GM12878 (cell line): ENCODE measurements at regions not wholly inside any gene's neighbourhood (a gene's known extent, or its start where the extent isn't known, plus 50 kb on each side); places are given as distances from the start of the nearest gene placed in this dataset.

Source experiments
- ATAC-seq: fragments of 200-7000 bp; cut with Tn5 transposase; 3 replicates; pipeline ENCODE4 v1.9.1; 2020; ENCODE audit warnings: mild to moderate bottlenecking, moderate library complexity
- BruUV-seq: library from RNA; stranded (reverse); fragments of 400-500 nt; replicated peaks from 2 replicates; lab custom pipeline; 2021; lab: Mats Ljungman, UMichigan
- CTCF ChIA-PET: fragments of 300-600 bp; sonication (Branson Sonifier 250); formaldehyde crosslinking; extraction: SDS; loops from one replicate; lab custom pipeline; 2021; ENCODE audit warnings: inconsistent platforms; lab: Yijun Ruan, JAX
- POLR2A ChIA-PET: fragments of 350-600 bp; formaldehyde crosslinking; extraction: SDS; loops from one replicate; lab custom pipeline; 2021; ENCODE audit warnings: inconsistent platforms; lab: Charles Lee
- RAD21 ChIA-PET: fragments of 300-600 bp; sonication (Branson Sonifier 250); formaldehyde crosslinking; loops from one replicate; lab custom pipeline; 2023; ENCODE audit warnings: antibody characterized with exemption; ENCODE audit not compliant: unreplicated experiment; lab: Charles Lee
- SMC1A ChIA-PET: fragments of 300-600 bp; sonication (Branson Sonifier 250); formaldehyde crosslinking; loops from one replicate; lab custom pipeline; 2023; ENCODE audit not compliant: unreplicated experiment, uncharacterized antibody; lab: Charles Lee
- DNase-seq: peaks from one replicate; pipeline ENCODE4 v3.0.0-alpha.2; 2011; ENCODE audit warnings: low read depth, low spot score
- FAIRE-seq: peaks from 3 replicates; lab custom pipeline; 2011; peaks lifted over from hg19 to GRCh38; lab: Jason Lieb, UNC
- H2AFZ ChIP-seq: 2 replicates; pipeline ENCODE4 v1.6.0; 2011; ENCODE audit warnings: low read depth, low read length, control low read depth; ENCODE audit not compliant: control insufficient read depth
- H3K27ac ChIP-seq: 2 replicates; pipeline ENCODE4 v1.5.1; 2011; ENCODE audit warnings: control low read depth; ENCODE audit not compliant: control insufficient read depth, insufficient read depth
- H3K27me3 ChIP-seq, 2 experiments: replicated peaks in 1 of 2; 2 replicates each; pipeline versions ENCODE4 v1.6.0 to v1.6.1; 2011; ENCODE audit warnings: low read length in 1 of 2; ENCODE audit not compliant: control insufficient read depth in 2 of 2, insufficient read depth in 2 of 2
- H3K36me3 ChIP-seq, 2 experiments: 2 replicates each; pipeline ENCODE4 v1.5.1; 2011; ENCODE audit warnings: low read length in 1 of 2; ENCODE audit not compliant: control insufficient read depth in 2 of 2, insufficient read depth in 2 of 2
- H3K4me1 ChIP-seq: 2 replicates; pipeline ENCODE4 v1.6.1; 2011; ENCODE audit warnings: mild to moderate bottlenecking, low read length, moderate library complexity, mixed read lengths; ENCODE audit not compliant: control insufficient read depth, insufficient read depth
- H3K4me2 ChIP-seq: 2 replicates; pipeline ENCODE4 v1.6.0; 2011; ENCODE audit warnings: control low read depth; ENCODE audit not compliant: control insufficient read depth, insufficient read depth
- H3K4me3 ChIP-seq: fragments of 200-600 bp; sonication (generic); 2 replicates; pipeline ENCODE4 v1.5.1; 2016
- H3K79me2 ChIP-seq: 2 replicates; pipeline ENCODE4 v1.6.0; 2011; ENCODE audit warnings: low read length; ENCODE audit not compliant: control insufficient read depth, insufficient read depth
- H3K9ac ChIP-seq: 2 replicates; pipeline ENCODE4 v1.8.0; 2011; ENCODE audit warnings: low read length, control low read depth, mixed read lengths; ENCODE audit not compliant: control insufficient read depth, insufficient read depth
- H3K9me3 ChIP-seq: replicated peaks from 3 replicates; pipeline ENCODE4 v1.5.1; 2011; ENCODE audit warnings: mild to moderate bottlenecking, low read length; ENCODE audit not compliant: control insufficient read depth, insufficient read depth
- H4K20me1 ChIP-seq: 2 replicates; pipeline ENCODE4 v1.6.0; 2011; ENCODE audit not compliant: control insufficient read depth, insufficient read depth
- HCFC1 ChIP-seq: fragments of 150-350 bp; IDR thresholded peaks from 2 replicates; pipeline ENCODE4 v1.6.1; 2014; ENCODE audit warnings: low read length
- HDAC2 ChIP-seq: fragments of 200-600 bp; sonication (generic); IDR thresholded peaks from 2 replicates; pipeline ENCODE4 v1.6.1; 2017
- JUND ChIP-seq: IDR thresholded peaks from 2 replicates; pipeline ENCODE4 v1.6.1; 2012; ENCODE audit warnings: low read depth, mild to moderate bottlenecking, low read length, improper control_type of control experiment, moderate library complexity
- NFYA ChIP-seq: IDR thresholded peaks from 2 replicates; pipeline ENCODE4 v1.6.1; 2011; ENCODE audit warnings: low read depth, mild to moderate bottlenecking, low read length, improper control_type of control experiment, borderline replicate concordance
- PKNOX1 ChIP-seq: fragments of 450-650 bp; IDR thresholded peaks from 2 replicates; pipeline ENCODE4 v1.6.1; 2016; ENCODE audit warnings: mild to moderate bottlenecking
- POLR2A ChIP-seq: IDR thresholded peaks from 2 replicates; pipeline ENCODE4 v1.6.1; 2011; ENCODE audit warnings: low read depth, mild to moderate bottlenecking, low read length
- RAD21 ChIP-seq: IDR thresholded peaks from 2 replicates; pipeline ENCODE4 v1.6.1; 2011; ENCODE audit warnings: mild to moderate bottlenecking, low read depth, low read length, moderate library complexity; ENCODE audit not compliant: insufficient read depth
- SRF ChIP-seq, 2 experiments: IDR thresholded peaks; 2 replicates each; pipeline ENCODE4 v1.6.1; 2011; ENCODE audit warnings: low read depth in 2 of 2, low read length in 2 of 2, mild to moderate bottlenecking in 1 of 2, moderate library complexity in 1 of 2
- ZNF622 ChIP-seq: fragments of 450-650 bp; IDR thresholded peaks from 2 replicates; pipeline ENCODE4 v1.6.1; 2017; ENCODE audit warnings: mild to moderate bottlenecking, inconsistent platforms
- WGBS: methylation state at CpG from one replicate; pipeline ENCODE4 v1.1.6; 2016; ENCODE audit warnings: low lambda C conversion rate; ENCODE audit not compliant: insufficient replicate concordance, insufficient coverage; ENCODE audit errors: missing lambda C conversion rate; 5-methylcytosine and 5-hydroxymethylcytosine counted together
- in situ Hi-C: fragments of 300-500 bp; cut with MboI; formaldehyde crosslinking; loops from 9 replicates; pipeline ENCODE4 v1.14.3; 2018; ENCODE audit warnings: mixed read lengths
- intact Hi-C: fragments of 100-400 bp; cut with micrococcal nuclease; formaldehyde crosslinking; loops from one replicate; pipeline ENCODE4 v1.14.2; 2022; ENCODE audit not compliant: unreplicated experiment

- ChIA-PET RAD21 (interaction anchor here (0.8 kb wide), 1 partner anchor 15 kb away, joined by 3 read pairs; no protein-coding TSS in a partner anchor), SMC1A (no interaction called here)
- H3K9ac ChIP-seq = no peak overlapping the region
- in situ Hi-C loops (no loop called here), intact Hi-C loops (no loop called here)
- no peak overlapping the region for H3K4me3 ChIP-seq
- 15% methylated on average over 10 of the region's 10 CpGs for WGBS
- H2AFZ ChIP-seq = no peak overlapping the region
- no peaks in the 10 kb centered on the region for H3K79me2 ChIP-seq
- H4K20me1 ChIP-seq = no peaks in the 10 kb centered on the region
- H3K36me3 ChIP-seq = no peaks in the 10 kb centered on the region
- TF ChIP-seq SRF (IDR thresholded peaks at IDR 0.05; ENCODE audit: low read depth in 2 of 2, low read length in 2 of 2) = no peak
- TF ChIP-seq, all 136 proteins: peak for 0
- Histone ChIP-seq H3K27me3 (no peaks in the 10 kb centered on the region; a peak in 2 of 4 replicates), H3K4me2 (no peak overlapping the region), H3K9me3 (no peaks in the 10 kb centered on the region), H3K4me1 (no peaks in the 10 kb centered on the region), H3K27ac (no peak overlapping the region)
- no TSS peak for BruUV-seq
- no peak for ATAC-seq
- DNase-seq = no peak
- ChIA-PET POLR2A (no interaction called here), CTCF (interaction anchor here (1.1 to 1.3 kb wide), 2 partner anchors 17 to 20 kb away, joined by 3 read pairs; no protein-coding TSS in a partner anchor)
- no peak for FAIRE-seq
Measured at GRCh38 chr1:20411196-20411980, 74.6 kb downstream of the CAMK2N1 start.

- Histone ChIP-seq H3K36me3 (no peaks in the 10 kb centered on the region), H3K4me2 (no peak overlapping the region), H2AFZ (no peak overlapping the region), H3K27ac (no peak overlapping the region), H3K79me2 (no peaks in the 10 kb centered on the region), H3K4me3 (no peak overlapping the region), H3K4me1 (no peaks in the 10 kb centered on the region), H3K9me3 (no peaks in the 10 kb centered on the region), H3K27me3 (no peaks in the 10 kb centered on the region; a peak in 2 of 4 replicates)
- POLR2A ChIA-PET = no interaction called here
- 44% methylated on average over 1 of the region's 1 CpG for WGBS
- intact Hi-C loops = no loop called here
- no TSS peak for BruUV-seq
- no peak for FAIRE-seq
- no peak for DNase-seq
- no peak for ATAC-seq
- RAD21 ChIA-PET = interaction anchor here (0.8 kb wide), 1 partner anchor 16 kb away, joined by 3 read pairs; no protein-coding TSS in a partner anchor
- SMC1A ChIA-PET = no interaction called here
- in situ Hi-C loops = no loop called here
- TF ChIP-seq NFYA (no peak), JUND (no peak), RAD21 (no peak), HDAC2 (no peak), PKNOX1 (no peak), POLR2A (no peak), ZNF622 (no peak), HCFC1 (no peak)
- TF ChIP-seq, all 136 proteins: peak for 0
- Histone ChIP-seq H3K9ac (no peak overlapping the region), H4K20me1 (no peaks in the 10 kb centered on the region)
- CTCF ChIA-PET = interaction anchor here (1.1 to 1.3 kb wide), 2 partner anchors 16 to 21 kb away, joined by 3 read pairs; no protein-coding TSS in a partner anchor
Measured at GRCh38 chr1:20410503-20410902, 75.5 kb downstream of the CAMK2N1 start.
